ENCODE measurements at regions not wholly inside any gene's neighbourhood (a gene's known extent, or its start where the extent isn't known, plus 50 kb on each side); places are given as distances from the start of the nearest gene placed in this dataset.

DNA sequence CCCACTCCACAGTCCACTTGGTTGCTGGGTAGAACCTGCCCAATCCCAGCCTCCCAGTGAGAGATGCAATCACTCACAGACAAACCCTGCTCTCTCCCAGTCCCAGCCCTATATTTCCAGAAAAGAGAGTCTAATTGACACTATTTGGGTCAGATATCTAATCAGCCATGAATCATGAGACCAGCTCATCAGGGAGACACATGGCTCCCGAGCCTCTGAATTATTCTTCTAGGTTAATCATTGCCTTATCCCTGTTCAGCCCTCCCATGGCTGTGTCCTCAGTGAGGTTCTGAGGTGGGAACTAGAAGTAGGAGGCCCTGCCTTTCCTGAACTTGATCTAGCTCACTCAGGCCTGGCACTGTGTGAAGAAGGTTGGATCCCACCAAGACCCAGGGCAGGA lies 49.9 kb upstream of the ZC3H12A start:
- DNase-seq (ENCODE audit: low read depth, low spot score): no peak
